LNCAP (cell line): ENCODE measurements at regions not wholly inside any gene's neighbourhood (a gene's known extent, or its start where the extent isn't known, plus 50 kb on each side); places are given as distances from the start of the nearest gene placed in this dataset.

Source experiments
- TF ChIP-seq, protein P1 (sequence below): fragments of 450-650 bp; IDR thresholded peaks from 2 replicates; pipeline ENCODE4 v1.5.1; 2017; ENCODE audit warnings: mild to moderate bottlenecking

- TF ChIP-seq, protein P1, sequence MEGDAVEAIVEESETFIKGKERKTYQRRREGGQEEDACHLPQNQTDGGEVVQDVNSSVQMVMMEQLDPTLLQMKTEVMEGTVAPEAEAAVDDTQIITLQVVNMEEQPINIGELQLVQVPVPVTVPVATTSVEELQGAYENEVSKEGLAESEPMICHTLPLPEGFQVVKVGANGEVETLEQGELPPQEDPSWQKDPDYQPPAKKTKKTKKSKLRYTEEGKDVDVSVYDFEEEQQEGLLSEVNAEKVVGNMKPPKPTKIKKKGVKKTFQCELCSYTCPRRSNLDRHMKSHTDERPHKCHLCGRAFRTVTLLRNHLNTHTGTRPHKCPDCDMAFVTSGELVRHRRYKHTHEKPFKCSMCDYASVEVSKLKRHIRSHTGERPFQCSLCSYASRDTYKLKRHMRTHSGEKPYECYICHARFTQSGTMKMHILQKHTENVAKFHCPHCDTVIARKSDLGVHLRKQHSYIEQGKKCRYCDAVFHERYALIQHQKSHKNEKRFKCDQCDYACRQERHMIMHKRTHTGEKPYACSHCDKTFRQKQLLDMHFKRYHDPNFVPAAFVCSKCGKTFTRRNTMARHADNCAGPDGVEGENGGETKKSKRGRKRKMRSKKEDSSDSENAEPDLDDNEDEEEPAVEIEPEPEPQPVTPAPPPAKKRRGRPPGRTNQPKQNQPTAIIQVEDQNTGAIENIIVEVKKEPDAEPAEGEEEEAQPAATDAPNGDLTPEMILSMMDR = no peak
Observed at GRCh38 chrX:39162322-39162735, 361.1 kb downstream of the MID1IP1 start.

DNA sequence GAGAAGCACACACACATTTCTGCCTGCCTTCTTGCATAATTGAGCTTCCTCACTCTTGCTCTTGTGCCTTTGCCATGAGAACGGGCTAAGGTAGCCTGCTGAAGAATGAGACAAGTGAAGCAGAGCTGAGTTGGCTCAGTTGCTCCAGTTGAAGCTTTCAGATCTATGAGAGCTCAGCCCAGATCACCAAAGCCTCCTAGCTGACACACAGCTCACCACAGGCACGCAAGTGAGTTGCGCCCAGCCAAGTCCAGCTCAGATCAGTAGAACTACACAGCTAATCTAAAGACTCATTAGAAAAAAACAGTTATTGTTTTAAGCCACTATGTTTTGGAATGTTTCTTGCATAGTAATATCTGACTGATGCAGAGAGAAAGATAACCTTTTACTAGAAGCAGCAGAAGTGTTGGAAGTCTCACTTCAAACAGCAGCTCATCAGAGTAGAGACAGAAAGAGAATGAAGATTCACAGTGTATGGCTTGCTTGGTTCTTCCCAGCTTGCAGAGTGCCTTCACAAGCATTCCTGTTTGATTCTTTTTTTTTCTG is 362.4 kb downstream of the MID1IP1 start:
- TF ChIP-seq, protein P1 = no peak

DNA sequence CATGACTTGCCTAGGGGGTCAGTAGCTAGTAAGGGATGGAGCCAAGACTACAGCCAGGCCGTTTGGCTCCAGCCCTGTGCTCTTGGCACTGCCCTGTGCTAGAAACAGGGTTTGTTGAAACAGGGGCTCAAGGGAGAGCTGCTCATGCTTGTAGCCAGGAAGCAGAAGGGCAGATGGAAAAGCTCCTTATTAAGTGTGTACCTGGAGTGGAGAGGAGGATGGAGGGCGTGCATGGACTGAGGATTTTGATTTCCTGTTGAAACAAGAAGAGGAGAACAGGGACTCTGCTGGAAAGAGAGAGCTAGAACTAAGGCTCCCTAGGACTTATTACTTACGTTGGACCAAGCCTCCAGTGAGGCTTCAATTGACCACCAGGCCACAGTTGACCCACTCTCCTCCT is 363.0 kb downstream of the MID1IP1 start:
- TF ChIP-seq, protein P1 = no peak

GRCh38 chrX:39165185-39165584 is 363.9 kb downstream of the MID1IP1 start:
- TF ChIP-seq, protein P1 = no peak

GRCh38 chrX:39165773-39166172 is 364.5 kb downstream of the MID1IP1 start:
- TF ChIP-seq, protein P1 = no peak

DNA sequence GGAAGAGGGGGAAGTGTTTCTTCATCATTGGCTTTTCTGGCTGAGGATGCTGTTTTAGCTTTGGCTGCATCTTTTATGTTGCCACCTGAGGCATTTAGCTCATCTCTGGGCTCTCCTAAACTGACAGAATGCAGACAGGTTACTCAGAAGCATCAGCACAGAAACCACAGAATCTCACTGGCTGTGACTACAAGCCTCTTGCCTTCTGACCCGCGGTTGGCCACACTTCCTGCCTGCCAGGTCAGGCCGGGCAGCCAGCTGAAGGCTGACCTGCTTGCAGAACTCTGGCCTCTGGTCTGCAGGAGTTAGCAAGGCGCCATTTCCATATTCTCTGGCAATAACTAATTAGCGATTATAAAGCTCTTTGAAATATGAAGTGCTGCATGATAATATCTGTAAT is 366.5 kb downstream of the MID1IP1 start:
- TF ChIP-seq, protein P1 = no peak

- TF ChIP-seq, protein P1 = no peak
Observed at GRCh38 chrX:39168609-39169008, 367.4 kb downstream of the MID1IP1 start.

- TF ChIP-seq, protein P1 = no peak
Observed at GRCh38 chrX:39169976-39170375, 368.7 kb downstream of the MID1IP1 start.
